Glomerular visceral epithelial cell (primary cell): ENCODE measurements at regions not wholly inside any gene's neighbourhood (a gene's known extent, or its start where the extent isn't known, plus 50 kb on each side); places are given as distances from the start of the nearest gene placed in this dataset.
"Not testable (repeated sequence)": the region's sequence is repeated elsewhere in the genome, so short reads cannot be mapped to it uniquely, and the experiment has no call there.

Experiments used
- DNase-seq: peaks from one replicate; pipeline ENCODE4 v3.0.0-alpha.2; 2016; ENCODE audit errors: extremely low spot score

DNA sequence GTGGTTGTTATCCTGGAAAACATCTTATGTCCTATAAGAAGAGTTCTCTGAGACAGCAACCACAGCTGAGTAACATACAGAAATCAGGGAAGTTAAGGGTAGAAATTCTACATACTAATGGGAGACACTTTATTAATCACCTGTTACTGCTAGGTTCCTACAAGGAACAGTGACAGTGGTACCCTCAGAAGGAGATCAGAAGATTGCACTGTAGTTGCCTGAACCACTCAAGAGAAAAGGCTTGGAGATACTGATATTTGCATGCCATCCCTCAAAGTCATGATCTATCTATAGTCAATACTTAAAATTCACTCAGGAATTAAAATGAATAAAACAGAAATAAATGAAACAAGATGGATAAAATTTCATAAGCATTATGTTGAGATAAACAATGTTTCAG, 136.0 kb downstream of the LMLN start:
- DNase-seq = no peak

DNA sequence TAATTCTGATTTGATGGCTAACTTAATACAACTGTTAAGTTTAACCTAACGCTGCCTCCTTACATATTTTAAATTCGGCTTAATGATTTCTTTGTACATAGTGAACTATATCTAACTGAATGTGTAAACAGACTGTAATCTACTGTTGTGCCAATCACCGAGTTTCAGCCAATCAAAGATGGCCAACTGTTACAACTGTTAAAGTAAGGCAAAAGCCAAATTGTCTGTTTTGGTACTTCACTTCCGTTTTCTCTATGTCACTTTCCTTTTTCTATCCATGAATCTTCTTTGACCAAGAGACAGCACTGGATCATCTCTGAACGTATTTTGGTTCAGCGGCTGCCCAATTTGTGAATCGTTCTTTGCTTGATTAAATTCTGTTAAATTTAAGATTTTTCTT, 137.0 kb downstream of the LMLN start:
- no peak for DNase-seq

DNA sequence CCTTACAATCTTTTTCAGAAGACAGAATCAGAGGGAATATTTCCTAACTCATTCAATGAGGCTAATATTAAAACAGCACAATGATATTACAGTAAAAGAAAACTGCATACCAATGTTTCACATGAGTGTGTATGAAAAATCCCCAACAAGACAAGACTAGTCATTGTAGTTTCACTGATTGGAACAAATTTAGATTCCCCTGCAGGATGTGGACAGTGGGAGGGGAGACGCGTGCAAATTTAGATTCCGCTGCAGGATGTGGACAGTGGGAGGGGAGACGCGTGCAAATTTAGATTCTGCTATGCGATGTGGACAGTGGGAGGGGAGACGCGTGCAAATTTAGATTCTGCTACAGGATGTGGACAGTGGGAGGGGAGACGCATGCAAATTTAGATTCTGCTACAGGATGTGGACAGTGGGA, 138.7 kb downstream of the LMLN start:
- DNase-seq = not testable (repeated sequence)

DNA sequence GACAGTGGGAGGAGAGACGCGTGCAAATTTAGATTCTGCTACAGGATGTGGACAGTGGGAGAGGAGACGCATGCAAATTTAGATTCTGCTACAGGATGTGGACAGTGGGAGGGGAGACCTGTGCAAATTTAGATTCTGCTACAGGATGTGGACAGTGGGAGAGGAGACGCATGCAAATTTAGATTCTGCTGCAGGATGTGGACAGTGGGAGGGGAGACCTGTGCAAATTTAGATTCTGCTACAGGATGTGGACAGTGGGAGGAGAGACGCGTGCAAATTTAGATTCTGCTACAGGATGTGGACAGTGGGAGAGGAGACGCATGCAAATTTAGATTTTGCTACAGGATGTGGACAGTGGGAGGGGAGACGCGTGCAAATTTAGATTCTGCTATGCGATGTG, 143.1 kb downstream of the LMLN start:
- not testable (repeated sequence) for DNase-seq

DNA sequence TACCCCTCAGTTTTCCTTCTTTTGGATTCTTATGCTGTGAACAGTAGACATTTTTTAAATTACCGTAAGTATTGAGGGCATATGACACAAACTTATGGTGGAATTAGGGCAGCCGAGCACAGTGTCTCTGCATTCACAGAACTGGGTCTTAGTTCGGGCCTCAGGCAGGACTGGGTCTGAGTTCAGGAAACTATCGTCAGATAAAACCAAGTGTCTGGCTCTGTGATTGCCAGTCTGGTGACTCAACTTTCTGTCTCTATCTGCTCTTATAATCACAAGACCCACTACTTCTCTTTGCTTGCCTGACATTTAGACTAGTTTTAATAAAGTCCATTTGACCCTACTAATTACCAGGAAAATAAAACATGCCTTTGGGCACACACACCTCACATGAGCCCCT, 146.2 kb downstream of the LMLN start:
- DNase-seq = no peak

DNA sequence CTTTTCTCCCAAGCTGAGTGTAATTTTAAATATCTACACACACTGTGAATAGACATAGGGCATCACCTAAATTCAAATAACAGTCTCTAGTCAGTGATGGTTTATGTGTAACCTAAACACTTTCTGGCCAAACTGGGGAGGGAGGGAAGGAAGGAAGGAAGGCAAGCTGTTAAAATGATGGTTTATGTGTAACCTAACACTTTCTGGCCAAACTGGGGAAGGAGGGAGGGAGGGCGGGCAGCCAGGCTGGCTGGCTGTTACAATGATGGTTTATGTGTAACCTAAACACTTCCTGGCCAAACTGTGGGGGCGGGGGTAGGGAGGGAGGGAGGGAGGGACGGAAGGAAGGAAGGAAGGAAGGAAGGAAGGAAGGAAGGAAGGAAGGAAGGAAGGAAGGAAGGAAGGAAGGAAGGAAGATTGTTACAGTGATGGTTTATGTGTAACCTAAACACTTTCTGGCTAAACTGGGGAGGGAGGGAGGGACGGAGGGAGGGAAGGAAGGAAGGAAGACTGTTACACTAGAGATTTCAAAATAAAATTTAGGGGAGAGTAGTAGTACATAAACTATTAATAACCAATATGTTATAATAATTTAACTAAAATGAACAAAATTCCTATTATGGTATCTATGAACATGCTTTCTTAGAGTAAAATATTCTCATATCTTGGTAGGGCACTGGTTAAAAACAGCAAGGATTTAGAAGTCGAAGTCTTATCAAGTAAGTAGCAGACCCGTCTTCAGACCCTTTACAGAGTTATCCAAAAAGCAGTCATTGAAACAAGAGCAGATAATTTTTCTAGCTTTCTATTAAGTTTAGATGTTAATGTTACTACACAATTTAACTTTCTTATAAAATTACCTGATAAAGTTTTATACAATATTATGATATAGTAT, 148.1 kb downstream of the LMLN start:
- DNase-seq = peak; percentile 3

DNA sequence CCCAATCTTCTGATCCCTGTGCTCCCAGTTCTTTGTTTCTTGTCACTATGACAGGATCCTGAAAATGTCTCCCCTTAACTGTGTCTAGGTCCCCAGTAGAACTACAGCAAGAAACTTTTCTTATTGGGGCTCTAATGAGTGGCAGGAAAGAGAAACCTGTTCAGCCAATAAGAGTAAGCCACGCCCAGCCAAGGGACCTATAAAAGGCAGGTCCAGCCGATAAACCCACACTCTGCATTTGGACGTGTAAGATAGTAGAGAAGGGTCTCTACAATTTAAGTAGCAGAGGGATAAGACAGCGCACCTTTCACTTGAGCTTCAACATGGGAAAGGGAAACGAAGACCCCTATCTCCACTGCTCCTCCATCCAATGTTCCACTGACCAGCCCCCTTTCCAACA, 149.9 kb downstream of the LMLN start:
- DNase-seq = no peak

DNA sequence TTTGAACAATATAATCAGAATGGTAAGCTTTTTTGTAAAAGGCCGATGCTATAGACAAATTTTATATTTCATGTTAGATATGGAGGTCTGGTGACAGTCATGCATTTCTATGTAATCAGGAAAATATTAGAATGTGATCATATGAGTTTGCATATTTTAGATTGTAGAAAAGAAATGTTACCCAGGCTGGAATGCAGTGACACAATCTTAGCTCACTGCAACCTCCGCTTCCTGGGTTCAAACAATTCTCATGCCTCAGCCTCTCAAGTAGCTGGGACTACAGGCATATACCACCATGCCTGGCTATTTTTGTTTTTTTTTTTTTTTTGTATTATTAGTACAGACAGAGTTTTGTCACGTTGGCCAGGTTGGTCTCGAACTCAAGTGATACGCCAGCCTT, 152.0 kb downstream of the LMLN start:
- DNase-seq = no peak

DNA sequence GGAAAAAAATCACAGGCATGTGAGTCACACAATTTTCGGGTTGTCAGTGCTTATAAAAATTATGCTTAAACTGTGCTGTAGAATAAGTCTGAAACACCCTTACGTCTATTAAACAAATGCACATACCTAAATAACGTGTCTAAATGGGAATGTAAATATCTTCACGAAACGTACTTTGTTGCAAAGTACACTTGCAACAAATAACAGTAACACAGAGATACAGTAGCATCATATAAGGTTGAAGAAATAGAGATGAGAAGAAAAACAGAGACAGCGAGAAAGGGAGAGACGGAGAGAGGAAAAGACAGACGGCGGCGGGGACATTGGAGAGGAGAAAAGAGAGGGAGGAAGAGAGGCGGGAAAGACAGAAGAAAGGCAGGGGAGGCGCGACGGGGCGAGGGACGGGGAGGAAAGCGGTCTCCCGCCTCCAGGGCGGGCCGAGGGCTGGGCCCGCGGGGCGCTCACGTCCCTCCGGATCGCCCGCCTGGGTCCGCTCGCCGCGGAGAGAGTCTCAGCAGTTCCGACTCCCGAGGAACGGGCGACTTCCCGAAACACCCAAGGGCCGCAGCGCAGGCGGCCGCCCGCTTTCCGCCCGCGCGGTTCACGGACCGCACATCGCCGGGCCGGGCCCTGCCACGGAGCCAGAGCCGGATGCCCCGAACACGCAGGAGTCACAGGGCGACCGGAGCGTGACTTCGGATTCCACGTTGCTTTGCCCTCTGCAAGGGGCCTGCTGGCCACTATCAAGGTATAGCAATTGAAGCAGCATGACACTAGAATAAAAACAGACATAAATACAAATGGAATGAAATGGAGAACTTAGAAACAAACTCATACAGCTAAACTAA, 153.4 kb downstream of the LMLN start:
- DNase-seq = no peak

DNA sequence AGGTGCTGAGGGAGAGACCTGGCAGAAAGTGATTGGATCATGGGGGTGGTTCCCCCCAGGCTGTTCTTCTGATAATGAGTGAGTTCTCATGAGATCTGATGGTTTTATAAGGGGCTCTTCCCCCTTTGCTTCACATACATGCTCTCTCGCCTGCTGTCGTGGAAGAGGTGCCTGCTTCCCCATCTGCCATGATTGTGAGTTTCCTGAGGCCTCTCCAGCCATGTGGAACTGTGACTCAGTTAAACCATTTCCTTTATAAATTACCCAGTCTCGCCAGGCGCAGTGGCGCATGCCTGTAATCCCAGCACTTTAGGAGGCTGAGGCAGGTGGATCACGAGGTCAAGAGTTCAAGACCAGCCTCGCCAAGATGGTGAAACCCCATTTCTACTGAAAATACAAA, 154.5 kb downstream of the LMLN start:
- not testable (repeated sequence) for DNase-seq

DNA sequence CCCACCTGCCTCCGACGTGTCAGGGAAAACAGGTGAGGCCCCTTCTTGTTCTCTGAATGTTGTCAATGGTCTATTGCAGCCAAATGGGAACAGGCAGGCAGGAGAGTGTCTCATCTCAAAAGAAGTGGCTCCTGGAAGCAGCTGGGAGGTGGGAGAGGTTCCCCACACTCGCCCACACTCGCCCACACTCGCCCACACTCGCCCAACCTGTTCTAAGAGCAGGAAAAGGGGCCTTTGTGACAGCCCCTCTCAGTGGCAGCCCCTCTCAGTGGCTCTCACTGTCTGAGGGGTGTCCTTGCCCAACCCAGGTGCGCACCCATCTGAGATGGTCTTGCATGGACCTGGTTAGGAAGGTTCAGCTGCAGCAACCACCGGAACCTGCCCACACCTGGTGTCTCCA, 162.2 kb downstream of the LMLN start:
- not testable (repeated sequence) for DNase-seq

DNA sequence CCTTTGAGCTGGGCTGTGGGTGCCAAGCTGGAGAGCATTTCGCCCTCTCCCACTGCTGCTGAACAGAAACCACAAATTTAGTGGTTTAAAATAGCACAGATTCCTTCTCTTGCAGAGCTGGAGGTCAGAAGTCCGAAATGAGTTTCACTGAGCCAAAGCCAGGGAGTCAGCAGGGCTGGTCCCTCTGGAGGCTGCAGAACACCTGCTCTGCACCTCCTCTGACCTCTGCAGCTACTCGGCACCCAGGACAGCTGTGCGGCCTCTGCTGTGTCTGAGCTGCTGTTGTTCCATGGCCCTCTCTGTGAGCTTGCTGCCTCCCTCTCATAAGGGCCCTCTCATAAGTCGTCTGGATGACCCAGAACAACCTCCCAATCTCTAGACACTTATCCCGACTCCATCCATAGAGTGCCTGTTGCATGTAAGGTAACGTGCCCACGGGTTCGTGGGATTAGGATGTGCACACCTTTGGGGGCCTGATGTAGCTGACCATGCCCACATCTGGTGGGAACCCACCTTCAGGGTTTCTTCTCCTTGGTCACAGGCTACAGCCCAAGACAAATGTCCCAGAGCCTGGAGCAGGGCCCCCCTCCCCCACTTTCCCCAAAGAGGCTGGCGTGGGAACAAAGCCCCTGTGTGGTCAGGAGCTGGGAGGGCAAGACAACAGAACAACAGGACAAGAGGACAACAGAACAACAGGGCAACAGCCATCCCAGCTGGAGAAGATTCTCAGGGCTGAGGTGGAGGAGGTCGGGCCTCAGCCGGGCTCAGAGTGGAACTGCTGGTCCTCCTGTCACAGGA, 177.2 kb downstream of the LMLN start:
- DNase-seq = not testable (repeated sequence)

DNA sequence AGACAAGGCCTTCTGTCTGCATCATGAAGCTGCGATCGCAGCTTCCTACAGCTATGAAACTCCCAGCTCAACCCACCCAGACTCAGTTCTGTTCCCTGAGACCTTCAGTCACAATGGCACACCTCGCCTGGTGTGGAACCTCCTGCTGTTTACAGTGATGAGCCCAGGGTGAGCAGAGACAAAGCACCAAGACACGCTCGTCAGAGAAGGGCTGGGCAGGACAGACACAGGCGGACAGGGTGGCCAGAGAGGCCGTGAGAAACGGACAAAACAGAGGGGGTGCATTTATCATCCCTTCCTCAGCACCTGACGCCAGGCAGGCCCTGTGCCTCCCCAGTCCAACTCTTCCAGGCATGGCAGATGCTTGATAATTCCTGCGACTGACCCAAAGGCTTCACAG, 178.2 kb downstream of the LMLN start:
- DNase-seq = not testable (repeated sequence)

DNA sequence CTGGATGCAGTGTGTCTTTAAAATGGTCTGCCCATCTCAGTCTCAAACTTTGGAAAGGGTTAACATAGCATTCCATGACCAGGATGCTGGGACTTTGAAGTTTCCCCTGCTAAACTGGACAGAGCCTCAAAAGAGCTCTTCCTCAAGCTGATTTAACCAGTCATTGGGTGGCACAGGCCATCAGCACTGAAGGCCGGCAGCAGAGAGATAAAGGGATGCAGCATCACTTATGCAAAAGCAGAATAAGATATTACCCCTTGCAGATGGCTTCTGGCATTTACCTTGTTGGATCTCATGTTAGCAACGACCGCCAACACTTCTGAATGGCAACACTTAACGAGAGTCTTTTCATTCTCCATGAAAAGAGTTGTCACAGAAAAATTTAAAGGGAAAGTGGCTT, 179.0 kb downstream of the LMLN start:
- not testable (repeated sequence) for DNase-seq

DNA sequence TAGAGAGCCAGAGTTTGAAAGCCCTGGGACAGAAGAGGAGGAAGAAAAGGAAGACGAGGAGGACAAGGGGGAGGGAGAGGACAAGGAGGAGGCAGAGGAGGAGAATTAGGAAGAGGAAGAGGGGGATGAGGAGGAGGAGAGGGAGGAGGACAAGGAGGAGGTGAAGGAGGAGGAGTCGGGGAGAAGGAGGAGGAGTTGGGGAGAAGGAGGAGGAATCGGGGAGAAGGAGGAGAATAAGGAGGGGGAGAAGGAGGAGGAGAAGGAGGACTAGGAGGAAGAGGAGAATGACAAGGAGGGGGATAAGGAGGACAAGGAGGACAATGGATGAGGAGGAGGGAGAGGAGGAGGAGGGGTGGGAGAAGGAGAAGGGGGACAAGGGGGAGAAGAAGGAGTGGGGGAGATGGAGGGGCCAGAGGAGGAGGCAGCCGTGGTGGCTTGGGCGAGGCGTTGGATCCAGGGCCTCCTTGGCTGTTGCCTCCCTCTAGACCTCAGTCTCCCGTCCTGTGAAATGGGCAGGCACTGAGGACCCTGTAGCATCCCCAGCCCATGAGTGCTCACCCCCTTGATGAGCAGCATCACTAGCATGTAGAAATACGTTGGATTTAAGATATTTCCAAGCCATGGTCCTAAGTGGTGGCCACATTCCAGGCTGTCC, 179.6 kb downstream of the LMLN start:
- DNase-seq = not testable (repeated sequence)

DNA sequence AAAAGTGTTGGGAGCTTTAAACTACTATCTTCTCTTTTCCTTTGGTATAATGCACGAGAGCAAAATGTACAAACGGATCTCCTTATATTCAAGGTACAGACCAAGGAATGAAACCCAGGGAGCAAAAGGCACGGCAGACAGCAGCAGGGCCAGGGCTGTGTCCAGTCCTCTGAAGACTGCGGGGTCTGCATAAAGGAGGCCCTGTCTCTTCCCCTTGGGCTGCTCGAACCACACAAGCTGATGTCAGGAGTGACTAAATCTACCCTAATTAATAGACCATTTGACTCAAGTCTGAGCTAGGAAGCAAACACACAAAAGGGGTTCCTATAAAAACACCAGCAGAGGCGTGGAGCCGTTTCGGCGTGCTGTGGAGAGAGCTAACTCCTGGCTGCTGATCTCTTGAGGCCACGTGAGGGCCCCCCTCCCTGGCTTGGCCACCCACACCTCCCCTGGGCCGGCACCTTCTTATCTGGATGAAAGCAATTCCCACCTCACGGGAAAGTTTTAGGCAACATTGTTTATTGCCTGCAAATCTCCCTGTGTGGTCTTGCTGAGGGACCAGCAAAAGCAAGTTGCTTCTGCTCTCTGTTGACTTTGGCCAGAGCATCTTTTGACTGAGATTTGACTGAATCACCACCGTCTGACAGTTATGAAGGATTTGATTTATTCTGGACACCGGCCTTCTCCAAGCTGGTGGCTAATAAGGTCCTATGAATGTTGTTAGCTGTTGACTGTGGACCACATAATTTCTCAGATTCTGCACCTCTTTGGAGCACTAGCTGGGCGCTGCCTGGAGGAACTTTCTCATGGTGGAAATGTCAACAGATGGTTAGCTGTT, 183.5 kb downstream of the LMLN start:
- DNase-seq = not testable (repeated sequence)

DNA sequence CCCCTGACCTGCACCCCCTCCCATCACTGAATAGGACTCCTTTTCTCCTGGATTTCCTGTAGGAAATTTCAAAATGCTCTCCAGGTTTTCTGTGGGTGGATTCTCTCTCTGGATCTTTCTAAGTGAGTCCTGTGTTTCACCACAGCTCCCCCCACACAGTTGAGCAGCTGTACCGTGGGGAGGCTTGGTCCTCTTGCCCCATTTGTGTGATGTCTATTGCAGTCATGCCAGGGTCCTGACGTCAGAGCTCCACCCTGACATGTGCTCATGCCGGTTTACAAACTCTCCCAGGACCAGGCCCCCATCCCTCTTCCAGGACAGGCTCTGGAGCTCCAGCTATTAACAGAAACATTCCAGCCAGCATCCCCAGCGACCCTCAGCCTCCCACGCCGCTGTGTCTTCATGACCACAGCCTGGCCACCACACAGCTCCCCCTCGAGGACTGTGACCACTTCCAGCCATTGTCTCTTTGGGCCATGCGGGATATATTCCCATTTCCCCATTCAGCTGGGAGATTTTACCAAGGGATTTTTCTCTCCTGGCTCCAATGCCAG, 185.3 kb downstream of the LMLN start:
- DNase-seq = not testable (repeated sequence)

DNA sequence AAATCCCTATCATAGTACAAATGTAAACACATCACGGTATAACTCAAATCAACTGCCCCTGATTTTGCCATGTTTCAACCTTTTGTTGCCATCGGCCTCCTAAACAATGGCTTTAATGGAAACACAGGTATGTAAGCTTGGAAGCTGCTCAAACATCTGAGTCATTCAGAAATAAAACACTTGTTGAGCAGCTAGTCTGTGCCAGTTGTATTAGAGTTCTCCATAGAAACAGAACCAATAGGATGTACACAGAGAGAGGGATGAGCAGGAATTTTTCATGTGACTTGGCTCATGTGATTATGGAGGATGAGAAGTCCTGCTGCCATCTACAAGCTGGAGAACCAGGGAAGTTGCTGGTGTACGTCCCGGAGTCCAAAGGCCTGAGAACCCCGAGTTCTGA, 186.1 kb downstream of the LMLN start:
- not testable (repeated sequence) for DNase-seq

DNA sequence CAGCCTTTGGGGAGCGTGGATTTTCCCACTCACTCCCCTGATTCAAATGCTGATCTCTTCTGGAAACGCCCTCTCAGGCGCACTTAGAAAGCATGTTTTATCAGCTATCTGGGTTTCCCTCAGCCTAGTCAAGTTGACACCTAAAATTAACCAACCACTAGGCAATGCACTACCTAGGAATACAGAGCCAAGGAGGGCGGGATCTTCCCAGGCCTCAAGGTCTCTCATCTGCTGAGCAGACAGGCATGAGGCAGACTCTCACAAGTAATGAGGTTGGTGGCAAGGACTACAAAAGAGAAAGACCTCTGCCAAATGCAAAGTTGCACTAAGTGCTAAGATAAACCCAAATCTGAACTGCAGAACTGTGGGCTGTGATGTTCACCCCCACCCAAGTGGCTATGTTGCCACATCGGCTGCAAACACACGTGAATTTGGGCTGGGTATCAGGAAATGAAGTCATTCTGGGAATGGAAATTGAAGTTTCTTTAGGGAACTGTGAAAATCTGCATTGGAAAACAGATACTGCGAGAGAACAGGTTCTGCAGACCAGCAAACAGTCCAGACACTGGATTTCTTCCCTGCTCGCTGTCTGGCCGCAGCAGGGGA, 186.6 kb downstream of the LMLN start:
- not testable (repeated sequence) for DNase-seq

DNA sequence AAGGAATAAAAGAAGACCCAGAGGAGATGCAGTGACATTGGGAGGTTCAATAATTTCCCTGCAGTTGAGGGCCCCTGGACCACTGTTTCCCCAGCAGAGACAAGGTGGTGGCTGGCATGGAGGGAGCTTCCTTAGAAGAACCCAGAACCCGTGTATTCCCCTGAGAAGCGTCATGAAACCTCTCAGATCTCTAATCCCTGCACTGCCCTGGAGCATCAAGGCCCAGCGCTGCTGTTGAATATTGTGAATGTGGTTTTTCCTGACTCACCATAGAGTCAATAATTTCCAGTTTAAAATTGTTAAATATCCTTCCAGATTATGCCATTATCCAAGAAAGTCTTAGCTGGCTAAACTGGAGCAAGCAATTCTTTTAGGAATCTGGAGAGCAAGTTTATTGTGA, 187.2 kb downstream of the LMLN start:
- not testable (repeated sequence) for DNase-seq
